Duodenal mucosa (tissue), 2 donors: ENCODE measurements at regions not wholly inside any gene's neighbourhood (a gene's known extent, or its start where the extent isn't known, plus 50 kb on each side); places are given as distances from the start of the nearest gene placed in this dataset.
"Not testable (repeated sequence)": the region's sequence is repeated elsewhere in the genome, so short reads cannot be mapped to it uniquely, and the experiment has no call there.

Source experiments
- H3K27ac ChIP-seq: one replicate; pipeline ENCODE4 v1.7.0; 2013; ENCODE audit warnings: low read depth, low read length
- H3K27me3 ChIP-seq, 2 donors: one replicate each; pipeline ENCODE4 v1.7.0; 2013; ENCODE audit warnings: low read length in 2 of 2, control low read depth in 1 of 2; ENCODE audit not compliant: insufficient read depth in 2 of 2, control insufficient read depth in 1 of 2
- H3K36me3 ChIP-seq, 2 donors: one replicate each; pipeline ENCODE4 v1.7.0; 2013; ENCODE audit warnings: low read length in 2 of 2, control low read depth in 1 of 2; ENCODE audit not compliant: insufficient read depth in 2 of 2, control insufficient read depth in 1 of 2
- H3K4me1 ChIP-seq, 2 donors: one replicate each; pipeline ENCODE4 v1.7.0; 2013; ENCODE audit warnings: low read length in 2 of 2, control low read depth in 1 of 2; ENCODE audit not compliant: insufficient read depth in 2 of 2, control insufficient read depth in 1 of 2
- H3K4me3 ChIP-seq, 2 donors: one replicate each; pipeline ENCODE4 v1.7.0; 2013; ENCODE audit warnings: low read length in 2 of 2, low read depth in 1 of 2
- H3K9ac ChIP-seq, 2 donors: one replicate each; pipeline ENCODE4 v1.7.0; 2013; ENCODE audit warnings: low read length in 2 of 2, low read depth in 1 of 2
- H3K9me3 ChIP-seq, 2 donors: one replicate each; pipeline ENCODE4 v1.7.0; 2013; ENCODE audit warnings: low read length in 2 of 2, control low read depth in 1 of 2; ENCODE audit not compliant: control insufficient read depth in 1 of 2

GRCh38 chr11:21646351-21646750, 546.5 kb upstream of the ANO5 start:
- Histone ChIP-seq H3K27me3 (no peaks in the 10 kb centered on the region), H3K4me3 (no peak overlapping the region), H3K27ac (no peak overlapping the region), H3K4me1 (no peaks in the 10 kb centered on the region), H3K9ac (no peak overlapping the region), H3K9me3 (no peaks in the 10 kb centered on the region), H3K36me3 (no peaks in the 10 kb centered on the region)

GRCh38 chr11:21650961-21651360, 541.9 kb upstream of the ANO5 start:
- no peaks in the 10 kb centered on the region for H3K27me3 ChIP-seq
- H3K27ac ChIP-seq: no peak overlapping the region
- no peak overlapping the region for H3K9ac ChIP-seq
- H3K9me3 ChIP-seq: no peaks in the 10 kb centered on the region
- H3K36me3 ChIP-seq: no peaks in the 10 kb centered on the region
- no peaks in the 10 kb centered on the region for H3K4me1 ChIP-seq
- H3K4me3 ChIP-seq: no peak overlapping the region

- Histone ChIP-seq H3K9me3 (no peaks in the 10 kb centered on the region), H3K27ac (no peak overlapping the region), H3K27me3 (no peaks in the 10 kb centered on the region), H3K36me3 (no peaks in the 10 kb centered on the region), H3K4me1 (no peaks in the 10 kb centered on the region), H3K4me3 (no peak overlapping the region), H3K9ac (no peak overlapping the region)
Observed at GRCh38 chr11:21653951-21654421, 538.9 kb upstream of the ANO5 start.

- Histone ChIP-seq H3K4me3 (no peak overlapping the region), H3K27me3 (no peaks in the 10 kb centered on the region), H3K4me1 (no peaks in the 10 kb centered on the region), H3K36me3 (no peaks in the 10 kb centered on the region), H3K9me3 (no peaks in the 10 kb centered on the region), H3K27ac (no peak overlapping the region), H3K9ac (no peak overlapping the region)
Observed at GRCh38 chr11:21656065-21656464, 536.8 kb upstream of the ANO5 start.

- Histone ChIP-seq H3K36me3 (no peaks in the 10 kb centered on the region), H3K4me1 (no peaks in the 10 kb centered on the region), H3K9me3 (no peaks in the 10 kb centered on the region), H3K27me3 (no peaks in the 10 kb centered on the region), H3K4me3 (no peak overlapping the region), H3K27ac (no peak overlapping the region), H3K9ac (no peak overlapping the region)
Observed at GRCh38 chr11:21658654-21659193, 534.2 kb upstream of the ANO5 start.

GRCh38 chr11:21659377-21659776, 533.5 kb upstream of the ANO5 start:
- not testable (repeated sequence) for H3K9me3 ChIP-seq, H3K4me3 ChIP-seq, H3K4me1 ChIP-seq, H3K27me3 ChIP-seq, H3K27ac ChIP-seq, H3K36me3 ChIP-seq, H3K9ac ChIP-seq

GRCh38 chr11:21659961-21660360, 532.9 kb upstream of the ANO5 start:
- Histone ChIP-seq H3K27ac (no peak overlapping the region), H3K27me3 (no peaks in the 10 kb centered on the region), H3K4me3 (no peak overlapping the region), H3K36me3 (no peaks in the 10 kb centered on the region), H3K9me3 (no peaks in the 10 kb centered on the region), H3K4me1 (no peaks in the 10 kb centered on the region), H3K9ac (no peak overlapping the region)

- Histone ChIP-seq H3K9ac (no peak overlapping the region), H3K4me3 (no peak overlapping the region), H3K27ac (no peak overlapping the region), H3K4me1 (no peaks in the 10 kb centered on the region), H3K27me3 (no peaks in the 10 kb centered on the region), H3K9me3 (no peaks in the 10 kb centered on the region), H3K36me3 (no peaks in the 10 kb centered on the region)
Observed at GRCh38 chr11:21675049-21675616, 517.8 kb upstream of the ANO5 start.

GRCh38 chr11:21687643-21688042, 505.2 kb upstream of the ANO5 start:
- Histone ChIP-seq H3K27ac (no peak overlapping the region), H3K27me3 (no peaks in the 10 kb centered on the region), H3K9me3 (peaks cover 4 to 13% of the 10 kb centered on the region in 2 donors), H3K4me3 (no peak overlapping the region), H3K36me3 (no peaks in the 10 kb centered on the region), H3K4me1 (no peaks in the 10 kb centered on the region), H3K9ac (no peak overlapping the region)

GRCh38 chr11:21704539-21704938, 488.3 kb upstream of the ANO5 start:
- Histone ChIP-seq H3K36me3 (no peaks in the 10 kb centered on the region), H3K9me3 (no peaks in the 10 kb centered on the region), H3K27ac (no peak overlapping the region), H3K4me1 (no peaks in the 10 kb centered on the region), H3K4me3 (no peak overlapping the region), H3K27me3 (no peaks in the 10 kb centered on the region), H3K9ac (no peak overlapping the region)
